Neural progenitor cell (in vitro differentiated cells): ENCODE measurements at regions not wholly inside any gene's neighbourhood (a gene's known extent, or its start where the extent isn't known, plus 50 kb on each side); places are given as distances from the start of the nearest gene placed in this dataset.

Experiments used
- CTCF ChIP-seq: fragments of 200-600 bp; sonication (generic); IDR thresholded peaks from 2 replicates; pipeline ENCODE4 v1.5.1; 2017; ENCODE audit warnings: antibody characterized with exemption, mild to moderate bottlenecking
- EZH2 ChIP-seq: fragments of 200-600 bp; sonication (generic); IDR thresholded peaks from 2 replicates; pipeline ENCODE4 v1.6.1; 2017; ENCODE audit warnings: antibody characterized with exemption, mild to moderate bottlenecking, moderate library complexity

- TF ChIP-seq CTCF, result no peak
- TF ChIP-seq EZH2, result no peak
Measured at GRCh38 chrX:34279866-34280560, 147.9 kb upstream of the FAM47A start.
